ENCODE measurements at regions not wholly inside any gene's neighbourhood (a gene's known extent, or its start where the extent isn't known, plus 50 kb on each side); places are given as distances from the start of the nearest gene placed in this dataset.

DNA sequence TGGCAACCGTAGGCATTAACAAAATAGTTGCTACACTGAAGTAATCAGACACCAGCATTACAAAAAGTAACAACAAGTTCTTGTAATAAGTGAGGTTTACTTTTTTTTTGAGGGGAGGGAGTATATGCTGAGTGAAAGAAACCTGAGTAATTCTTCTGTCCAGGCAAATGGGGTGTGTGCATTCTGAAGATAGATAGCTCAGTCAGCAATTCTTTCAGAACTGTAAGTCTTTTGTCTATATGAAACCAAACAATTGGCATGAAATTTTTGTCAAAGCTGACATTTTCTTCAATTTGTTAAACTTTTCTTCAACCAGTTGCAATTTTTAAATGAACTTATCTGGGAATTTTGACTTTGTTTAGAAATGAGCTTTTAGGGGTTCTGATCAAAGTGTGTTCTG, 208.1 kb upstream of the THSD7B start:
- no peak overlapping the region for H3K4me3 ChIP-seq (ENCODE audit: low read depth in 1 of 2, low read length in 2 of 2)
- no peak overlapping the region for H3K27ac ChIP-seq (ENCODE audit: low read length)
- H3K4me1 ChIP-seq (ENCODE audit: control insufficient read depth in 1 of 2, insufficient read depth in 2 of 2, low read length in 2 of 2): no peaks in the 10 kb centered on the region
- H3K36me3 ChIP-seq (ENCODE audit: control insufficient read depth in 1 of 2, insufficient read depth in 2 of 2, low read length in 2 of 2): no peaks in the 10 kb centered on the region
- H3K9me3 ChIP-seq (ENCODE audit: control insufficient read depth in 1 of 2, low read length in 2 of 2): no peaks in the 10 kb centered on the region
- H3K27me3 ChIP-seq (ENCODE audit: low read depth, low read length): no peaks in the 10 kb centered on the region

DNA sequence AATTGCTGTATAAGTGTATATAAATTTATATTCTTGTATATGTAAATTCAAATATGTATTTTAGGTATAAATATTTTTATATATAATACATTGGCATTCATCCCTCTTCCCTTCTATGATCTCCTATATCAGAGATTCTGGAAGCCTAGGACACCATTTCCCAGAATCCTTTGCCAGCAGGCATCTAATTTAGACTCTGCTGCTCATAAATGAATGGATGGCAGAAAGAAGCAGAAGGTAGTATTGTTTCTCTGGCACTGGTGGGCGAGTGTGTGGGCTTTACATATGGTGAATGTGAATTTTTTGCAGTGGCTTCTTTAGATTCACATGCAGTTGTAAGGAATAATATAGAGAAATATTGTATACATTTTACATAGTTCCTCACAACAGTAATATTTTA, 215.2 kb upstream of the THSD7B start:
- Histone ChIP-seq H3K27me3 (ENCODE audit: low read depth, low read length) (no peaks in the 10 kb centered on the region), H3K9me3 (ENCODE audit: control insufficient read depth in 1 of 2, low read length in 2 of 2) (no peaks in the 10 kb centered on the region), H3K4me1 (ENCODE audit: control insufficient read depth in 1 of 2, insufficient read depth in 2 of 2, low read length in 2 of 2) (no peaks in the 10 kb centered on the region), H3K27ac (ENCODE audit: low read length) (no peak overlapping the region), H3K36me3 (ENCODE audit: control insufficient read depth in 1 of 2, insufficient read depth in 2 of 2, low read length in 2 of 2) (no peaks in the 10 kb centered on the region), H3K4me3 (ENCODE audit: low read depth in 1 of 2, low read length in 2 of 2) (no peak overlapping the region)

DNA sequence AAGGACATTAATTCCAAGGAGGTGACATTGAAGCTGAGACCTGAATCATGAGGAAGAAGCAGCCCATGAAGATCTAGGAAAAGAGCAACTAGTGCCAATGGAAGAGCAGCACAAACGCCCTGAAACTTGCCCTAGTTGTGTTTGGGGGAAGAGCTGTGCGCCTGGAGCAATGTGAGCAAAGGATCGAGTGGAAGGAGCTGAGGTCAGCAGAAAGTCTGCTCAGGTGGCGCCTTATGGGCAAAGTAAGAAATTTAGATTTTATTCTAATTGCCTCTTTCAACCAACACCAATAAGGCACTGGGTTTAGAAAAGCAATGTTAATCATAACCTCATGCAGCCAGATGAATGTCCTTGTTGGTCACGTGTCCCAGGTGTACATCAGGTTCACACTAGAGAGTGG, 226.0 kb upstream of the THSD7B start:
- no peaks in the 10 kb centered on the region for H3K4me1 ChIP-seq (ENCODE audit: control insufficient read depth in 1 of 2, insufficient read depth in 2 of 2, low read length in 2 of 2)
- no peak overlapping the region for H3K4me3 ChIP-seq (ENCODE audit: low read depth in 1 of 2, low read length in 2 of 2)
- no peak overlapping the region for H3K27ac ChIP-seq (ENCODE audit: low read length)
- H3K36me3 ChIP-seq (ENCODE audit: control insufficient read depth in 1 of 2, insufficient read depth in 2 of 2, low read length in 2 of 2): no peaks in the 10 kb centered on the region
- no peaks in the 10 kb centered on the region for H3K27me3 ChIP-seq (ENCODE audit: low read depth, low read length)
- H3K9me3 ChIP-seq (ENCODE audit: control insufficient read depth in 1 of 2, low read length in 2 of 2): no peaks in the 10 kb centered on the region

DNA sequence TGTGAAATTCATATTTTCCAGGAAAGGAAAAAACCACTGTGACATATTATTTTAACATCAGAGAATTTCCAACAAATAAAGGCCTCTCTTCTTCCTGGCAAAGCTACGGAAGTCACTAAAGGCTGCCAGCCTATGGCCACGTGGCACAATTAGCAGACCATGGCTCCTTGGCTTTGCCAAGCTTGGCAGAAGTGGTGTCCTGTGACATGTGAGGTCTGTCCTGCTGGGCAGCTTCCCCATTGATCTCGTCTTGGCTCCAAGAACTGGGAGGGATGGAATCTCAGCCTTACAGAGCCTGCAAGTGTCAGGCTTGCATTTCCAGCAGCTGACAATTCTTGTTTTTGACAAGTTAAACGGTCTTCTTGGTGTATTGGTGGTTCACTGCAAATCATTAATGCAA, 226.9 kb upstream of the THSD7B start:
- H3K27me3 ChIP-seq (ENCODE audit: low read depth, low read length): no peaks in the 10 kb centered on the region
- H3K36me3 ChIP-seq (ENCODE audit: control insufficient read depth in 1 of 2, insufficient read depth in 2 of 2, low read length in 2 of 2): no peaks in the 10 kb centered on the region
- no peaks in the 10 kb centered on the region for H3K9me3 ChIP-seq (ENCODE audit: control insufficient read depth in 1 of 2, low read length in 2 of 2)
- H3K27ac ChIP-seq (ENCODE audit: low read length): no peak overlapping the region
- no peaks in the 10 kb centered on the region for H3K4me1 ChIP-seq (ENCODE audit: control insufficient read depth in 1 of 2, insufficient read depth in 2 of 2, low read length in 2 of 2)
- H3K4me3 ChIP-seq (ENCODE audit: low read depth in 1 of 2, low read length in 2 of 2): no peak overlapping the region

DNA sequence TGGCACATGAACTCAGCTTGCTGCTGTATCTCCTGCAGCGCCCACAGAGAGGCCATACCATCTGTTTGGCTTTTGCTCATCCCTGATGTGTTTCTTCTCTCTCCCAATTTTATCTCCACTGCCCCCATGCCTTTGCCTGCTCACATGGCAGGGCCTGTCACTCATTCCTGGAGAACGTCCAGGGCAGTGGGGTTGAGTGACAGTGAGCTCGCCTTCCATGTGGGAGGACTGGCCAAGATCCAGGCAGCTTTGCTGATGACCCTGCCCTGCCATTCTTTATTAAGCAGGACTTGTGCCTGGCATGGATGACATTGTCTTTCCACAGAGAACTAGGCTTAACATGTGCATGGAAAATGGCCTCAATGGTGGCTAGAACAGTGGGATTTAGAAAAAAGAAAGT, 230.5 kb upstream of the THSD7B start:
- no peak overlapping the region for H3K27ac ChIP-seq (ENCODE audit: low read length)
- no peaks in the 10 kb centered on the region for H3K27me3 ChIP-seq (ENCODE audit: low read depth, low read length)
- no peaks in the 10 kb centered on the region for H3K36me3 ChIP-seq (ENCODE audit: control insufficient read depth in 1 of 2, insufficient read depth in 2 of 2, low read length in 2 of 2)
- H3K4me1 ChIP-seq (ENCODE audit: control insufficient read depth in 1 of 2, insufficient read depth in 2 of 2, low read length in 2 of 2): no peaks in the 10 kb centered on the region
- no peak overlapping the region for H3K4me3 ChIP-seq (ENCODE audit: low read depth in 1 of 2, low read length in 2 of 2)
- H3K9me3 ChIP-seq (ENCODE audit: control insufficient read depth in 1 of 2, low read length in 2 of 2): no peaks in the 10 kb centered on the region

DNA sequence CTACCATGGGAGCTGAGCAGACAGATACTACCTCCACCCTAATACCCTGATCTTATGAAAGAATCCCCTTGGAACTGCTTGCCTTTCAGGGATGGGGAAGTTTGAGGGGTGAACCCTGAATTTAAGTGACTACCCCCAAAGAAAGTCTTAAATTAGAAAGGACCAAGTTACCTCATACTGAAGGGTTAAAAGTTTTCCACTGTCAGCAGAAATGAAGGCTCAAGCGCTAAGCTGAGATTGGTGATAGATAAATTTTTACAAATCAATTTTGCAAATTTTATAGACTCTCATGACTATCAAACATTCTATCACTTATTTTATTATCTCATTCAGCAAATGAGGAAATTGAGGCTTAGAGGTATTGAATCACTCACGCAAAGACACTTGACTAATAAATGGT, 233.2 kb upstream of the THSD7B start:
- H3K4me1 ChIP-seq (ENCODE audit: control insufficient read depth in 1 of 2, insufficient read depth in 2 of 2, low read length in 2 of 2): no peaks in the 10 kb centered on the region
- H3K4me3 ChIP-seq (ENCODE audit: low read depth in 1 of 2, low read length in 2 of 2): no peak overlapping the region
- no peak overlapping the region for H3K27ac ChIP-seq (ENCODE audit: low read length)
- no peaks in the 10 kb centered on the region for H3K9me3 ChIP-seq (ENCODE audit: control insufficient read depth in 1 of 2, low read length in 2 of 2)
- no peaks in the 10 kb centered on the region for H3K36me3 ChIP-seq (ENCODE audit: control insufficient read depth in 1 of 2, insufficient read depth in 2 of 2, low read length in 2 of 2)
- no peaks in the 10 kb centered on the region for H3K27me3 ChIP-seq (ENCODE audit: low read depth, low read length)

DNA sequence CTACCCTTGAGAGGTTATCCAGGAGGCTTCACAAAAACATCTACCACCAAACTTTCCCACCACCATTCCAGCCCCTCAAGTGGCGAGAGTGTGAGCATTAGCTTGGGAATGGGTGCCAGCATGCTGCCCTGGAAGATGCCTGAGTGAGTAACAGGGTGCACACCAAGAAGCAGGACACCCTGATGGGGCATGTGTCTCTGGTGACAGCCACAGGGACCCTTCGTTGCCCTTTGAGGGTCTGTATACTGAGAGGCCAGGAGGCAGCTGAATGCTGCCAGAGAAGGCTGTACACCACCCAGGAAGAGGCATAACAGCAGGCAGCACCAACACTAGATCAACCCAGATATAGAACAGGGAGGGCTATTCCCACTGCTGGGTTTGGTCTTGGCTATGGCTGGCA, 233.6 kb upstream of the THSD7B start:
- Histone ChIP-seq H3K27me3 (ENCODE audit: low read depth, low read length) (no peaks in the 10 kb centered on the region), H3K9me3 (ENCODE audit: control insufficient read depth in 1 of 2, low read length in 2 of 2) (no peaks in the 10 kb centered on the region), H3K4me3 (ENCODE audit: low read depth in 1 of 2, low read length in 2 of 2) (no peak overlapping the region)

DNA sequence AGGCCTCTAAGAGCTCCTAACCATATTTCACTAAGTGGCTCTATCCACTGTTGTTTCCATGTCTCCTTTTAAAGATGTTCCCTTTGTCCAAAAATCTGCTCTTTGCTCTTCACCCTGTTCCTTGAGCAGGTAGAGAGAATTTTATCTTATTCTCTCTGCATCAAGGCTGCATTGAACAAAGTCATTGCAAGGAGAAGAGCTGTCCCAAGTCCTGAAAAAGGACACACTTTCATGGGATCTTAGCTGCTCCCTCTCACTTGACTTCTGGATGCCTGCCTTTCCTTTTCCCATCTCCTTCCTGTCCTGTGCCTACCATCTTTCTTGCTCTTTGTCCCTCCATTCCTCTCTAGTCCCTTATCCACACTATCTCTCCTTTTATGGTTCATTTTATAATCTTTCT, 235.2 kb upstream of the THSD7B start:
- Histone ChIP-seq H3K27me3 (ENCODE audit: low read depth, low read length) (no peaks in the 10 kb centered on the region), H3K27ac (ENCODE audit: low read length) (no peak overlapping the region), H3K9me3 (ENCODE audit: control insufficient read depth in 1 of 2, low read length in 2 of 2) (no peaks in the 10 kb centered on the region), H3K4me1 (ENCODE audit: control insufficient read depth in 1 of 2, insufficient read depth in 2 of 2, low read length in 2 of 2) (no peaks in the 10 kb centered on the region), H3K4me3 (ENCODE audit: low read depth in 1 of 2, low read length in 2 of 2) (no peak overlapping the region), H3K36me3 (ENCODE audit: control insufficient read depth in 1 of 2, insufficient read depth in 2 of 2, low read length in 2 of 2) (no peaks in the 10 kb centered on the region)

More for the DNA sequence above, 233.6 kb upstream of the THSD7B start:
- no peak overlapping the region for H3K27ac ChIP-seq (ENCODE audit: low read length)
- H3K4me1 ChIP-seq (ENCODE audit: control insufficient read depth in 1 of 2, insufficient read depth in 2 of 2, low read length in 2 of 2): no peaks in the 10 kb centered on the region
- no peaks in the 10 kb centered on the region for H3K36me3 ChIP-seq (ENCODE audit: control insufficient read depth in 1 of 2, insufficient read depth in 2 of 2, low read length in 2 of 2)

DNA sequence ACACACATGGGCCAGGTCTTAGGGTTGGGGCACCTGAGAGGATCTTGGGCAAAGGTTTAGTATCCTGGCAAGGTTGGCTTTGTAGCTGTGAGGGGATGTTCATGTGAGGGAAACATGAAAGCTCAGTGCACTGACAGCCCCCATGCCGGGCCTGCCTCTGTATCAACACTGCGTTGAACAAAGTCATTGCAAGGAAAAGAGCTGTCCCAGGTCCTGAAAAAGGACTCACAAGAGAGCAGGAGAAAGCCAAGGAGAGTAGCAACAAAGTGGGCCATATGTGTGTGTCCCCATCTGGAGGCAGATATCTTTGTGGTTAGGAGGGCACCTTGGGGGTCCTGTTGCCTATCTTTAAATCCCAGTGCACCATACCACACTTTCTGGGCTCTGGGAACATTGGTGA, 237.8 kb upstream of the THSD7B start:
- Histone ChIP-seq H3K4me3 (ENCODE audit: low read depth in 1 of 2, low read length in 2 of 2) (no peak overlapping the region), H3K36me3 (ENCODE audit: control insufficient read depth in 1 of 2, insufficient read depth in 2 of 2, low read length in 2 of 2) (no peaks in the 10 kb centered on the region), H3K27me3 (ENCODE audit: low read depth, low read length) (no peaks in the 10 kb centered on the region), H3K27ac (ENCODE audit: low read length) (no peak overlapping the region), H3K4me1 (ENCODE audit: control insufficient read depth in 1 of 2, insufficient read depth in 2 of 2, low read length in 2 of 2) (no peaks in the 10 kb centered on the region), H3K9me3 (ENCODE audit: control insufficient read depth in 1 of 2, low read length in 2 of 2) (no peaks in the 10 kb centered on the region)

DNA sequence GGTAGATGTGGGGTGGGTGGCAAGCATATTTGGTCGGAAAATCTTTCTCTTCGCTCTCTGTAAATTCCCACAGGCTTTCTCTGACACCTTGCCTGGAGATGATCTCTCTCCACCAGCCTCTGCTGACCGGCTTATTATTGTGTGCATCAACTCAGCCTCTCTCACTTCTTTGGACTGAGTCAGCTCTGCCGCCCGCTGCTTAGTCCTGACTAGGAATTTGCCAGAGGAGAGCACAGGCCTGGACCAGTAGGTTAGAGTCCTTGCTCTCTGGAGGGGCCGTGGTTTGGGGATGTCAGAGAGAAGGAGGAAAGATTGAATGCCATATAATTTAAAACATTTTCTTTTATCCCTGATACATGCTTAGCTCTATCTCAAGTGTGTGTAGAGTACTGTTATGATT, 242.6 kb upstream of the THSD7B start:
- Histone ChIP-seq H3K27me3 (ENCODE audit: low read depth, low read length) (no peaks in the 10 kb centered on the region), H3K27ac (ENCODE audit: low read length) (no peak overlapping the region), H3K4me3 (ENCODE audit: low read depth in 1 of 2, low read length in 2 of 2) (no peak overlapping the region), H3K36me3 (ENCODE audit: control insufficient read depth in 1 of 2, insufficient read depth in 2 of 2, low read length in 2 of 2) (no peaks in the 10 kb centered on the region), H3K4me1 (ENCODE audit: control insufficient read depth in 1 of 2, insufficient read depth in 2 of 2, low read length in 2 of 2) (no peaks in the 10 kb centered on the region), H3K9me3 (ENCODE audit: control insufficient read depth in 1 of 2, low read length in 2 of 2) (no peaks in the 10 kb centered on the region)

DNA sequence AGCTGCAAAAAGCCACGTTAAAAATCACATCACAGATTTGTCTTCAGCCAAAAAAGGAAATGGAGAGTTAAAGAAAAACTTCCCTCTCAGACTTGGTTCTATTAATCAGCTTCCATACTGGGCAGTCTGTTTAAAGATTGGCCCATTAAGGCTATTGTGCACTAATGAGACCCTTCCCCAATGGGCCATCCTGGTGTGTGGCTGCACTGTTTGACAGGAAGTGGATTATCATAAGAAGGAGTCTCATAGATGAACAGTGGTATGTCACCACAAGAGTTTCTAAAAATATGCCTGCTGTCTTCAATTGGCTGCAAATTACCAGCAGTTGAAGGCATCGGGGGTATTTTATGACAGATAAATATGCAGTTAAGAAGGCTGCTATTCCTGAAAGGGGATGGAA, 247.6 kb upstream of the THSD7B start:
- Histone ChIP-seq H3K27me3 (ENCODE audit: low read depth, low read length) (no peaks in the 10 kb centered on the region), H3K4me1 (ENCODE audit: control insufficient read depth in 1 of 2, insufficient read depth in 2 of 2, low read length in 2 of 2) (no peaks in the 10 kb centered on the region), H3K9me3 (ENCODE audit: control insufficient read depth in 1 of 2, low read length in 2 of 2) (no peaks in the 10 kb centered on the region)

DNA sequence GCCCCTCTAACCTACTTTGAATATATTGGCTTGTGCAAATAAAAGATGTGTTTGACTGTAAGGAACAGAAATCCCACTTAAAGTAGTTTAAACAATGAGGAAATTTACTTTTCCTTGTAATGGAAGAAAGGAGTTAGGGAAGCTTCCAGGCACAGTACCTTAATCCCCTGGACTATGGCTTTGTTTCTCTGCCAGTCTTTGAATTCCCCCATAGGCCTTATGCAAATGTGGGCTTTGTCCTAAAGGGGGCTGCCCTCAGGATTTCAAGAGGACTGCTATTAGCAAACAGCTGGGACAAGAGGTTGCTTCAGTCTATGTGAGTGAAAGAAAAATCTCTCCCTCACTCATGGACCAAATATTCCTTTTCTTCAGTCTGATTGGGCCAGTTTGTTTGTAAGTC, 255.1 kb upstream of the THSD7B start:
- no peaks in the 10 kb centered on the region for H3K9me3 ChIP-seq (ENCODE audit: control insufficient read depth in 1 of 2, low read length in 2 of 2)
- H3K4me1 ChIP-seq (ENCODE audit: control insufficient read depth in 1 of 2, insufficient read depth in 2 of 2, low read length in 2 of 2): no peaks in the 10 kb centered on the region
- no peaks in the 10 kb centered on the region for H3K36me3 ChIP-seq (ENCODE audit: control insufficient read depth in 1 of 2, insufficient read depth in 2 of 2, low read length in 2 of 2)
- H3K4me3 ChIP-seq (ENCODE audit: low read depth in 1 of 2, low read length in 2 of 2): no peak overlapping the region
- H3K27ac ChIP-seq (ENCODE audit: low read length): no peak overlapping the region
- no peaks in the 10 kb centered on the region for H3K27me3 ChIP-seq (ENCODE audit: low read depth, low read length)

More for the DNA sequence above, 247.6 kb upstream of the THSD7B start:
- no peak overlapping the region for H3K4me3 ChIP-seq (ENCODE audit: low read depth in 1 of 2, low read length in 2 of 2)
- no peaks in the 10 kb centered on the region for H3K36me3 ChIP-seq (ENCODE audit: control insufficient read depth in 1 of 2, insufficient read depth in 2 of 2, low read length in 2 of 2)
- no peak overlapping the region for H3K27ac ChIP-seq (ENCODE audit: low read length)
